Suprapubic skin (tissue), 4 donors: ENCODE measurements at regions not wholly inside any gene's neighbourhood (a gene's known extent, or its start where the extent isn't known, plus 50 kb on each side); places are given as distances from the start of the nearest gene placed in this dataset.
A peak's percentile ranks its signal among the peaks of the same experiment; 100 is the strongest.
"Not testable (repeated sequence)": the region's sequence is repeated elsewhere in the genome, so short reads cannot be mapped to it uniquely, and the experiment has no call there.

Experiments used
- DNase-seq, 2 donors: peaks; one replicate each; pipeline ENCODE4 v3.0.0-alpha.2; 2019; ENCODE audit warnings: low spot score in 2 of 2
- H3K27ac ChIP-seq: fragments of 200-600 bp; sonication (generic); one replicate; pipeline ENCODE4 v1.5.1; 2019
- H3K27me3 ChIP-seq: fragments of 200-600 bp; sonication (generic); one replicate; pipeline ENCODE4 v1.5.1; 2019
- H3K36me3 ChIP-seq: fragments of 200-600 bp; sonication (generic); one replicate; pipeline ENCODE4 v1.5.1; 2019
- H3K4me1 ChIP-seq: fragments of 200-600 bp; sonication (generic); one replicate; pipeline ENCODE4 v1.5.1; 2019
- H3K4me3 ChIP-seq: fragments of 200-600 bp; sonication (generic); one replicate; pipeline ENCODE4 v1.5.1; 2019; ENCODE audit warnings: mild to moderate bottlenecking
- H3K9me3 ChIP-seq: fragments of 200-600 bp; sonication (generic); one replicate; pipeline ENCODE4 v1.5.1; 2019
- EP300 ChIP-seq: sonication (generic); formaldehyde crosslinking; IDR thresholded peaks from one replicate; pipeline ENCODE4 v1.6.1; 2017; ENCODE audit warnings: antibody characterized with exemption
- POLR2A ChIP-seq, 2 donors: fragments of 450-650 bp; IDR thresholded peaks; one replicate each; pipeline ENCODE4 v1.6.1; 2017; ENCODE audit warnings: antibody characterized with exemption in 2 of 2, mild to moderate bottlenecking in 2 of 2, moderate library complexity in 2 of 2
- POLR2AphosphoS5 ChIP-seq, 3 donors: sonication (generic); formaldehyde crosslinking; IDR thresholded peaks; one replicate each; pipeline ENCODE4 v1.6.1; 2017; ENCODE audit warnings: antibody characterized with exemption in 3 of 3
- WGBS: methylation state at CpG from one replicate; pipeline ENCODE4 v1.1.5; 2018; 5-methylcytosine and 5-hydroxymethylcytosine counted together
- TF ChIP-seq, protein P1 (sequence below), 2 donors: fragments of 200-600 bp in 1 of 2; fragments of 450-650 bp in 1 of 2; sonication (generic) in 1 of 2; IDR thresholded peaks; one replicate each; pipeline ENCODE4 v1.5.1; 2016 to 2019; ENCODE audit warnings: antibody characterized with exemption in 2 of 2, mild to moderate bottlenecking in 1 of 2, moderate library complexity in 1 of 2

DNA sequence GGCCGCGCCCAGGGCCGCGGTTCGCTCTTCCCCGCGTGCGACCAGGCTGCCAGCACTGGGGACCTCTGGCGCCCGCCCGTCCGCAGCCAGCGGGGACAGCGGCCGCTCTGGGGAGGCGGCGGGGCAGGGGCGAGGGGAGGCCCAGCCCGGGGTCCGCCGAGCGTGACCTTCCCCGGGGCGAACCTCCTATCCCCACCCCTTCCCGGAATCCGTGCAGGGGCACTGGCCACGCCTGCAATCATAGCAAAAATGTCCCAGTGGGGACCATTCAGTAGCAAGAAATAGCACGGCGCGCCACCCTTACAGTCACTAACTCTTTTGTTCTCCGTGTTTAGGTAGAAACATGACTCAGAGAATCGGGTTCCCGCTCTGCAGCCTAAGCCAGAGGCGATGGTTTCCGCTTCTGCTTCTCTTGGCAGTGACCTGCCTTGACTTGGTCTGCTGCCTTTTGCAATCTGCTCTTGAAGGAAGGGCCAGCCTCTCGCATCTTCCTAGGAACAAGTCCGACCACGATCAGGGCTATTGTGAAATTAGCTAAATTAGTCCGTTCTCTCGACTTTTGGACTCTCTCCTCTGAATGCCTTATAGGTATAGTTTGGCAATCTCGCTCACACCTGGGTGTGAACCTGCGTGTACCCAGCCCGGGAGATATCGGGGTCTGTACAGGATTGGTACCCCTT is 79.3 kb upstream of the ACBD5 start:
- peaks cover 12% of the 10 kb centered on the region for H3K4me1 ChIP-seq
- H3K27ac ChIP-seq = peak overlapping the region; percentile 84
- DNase-seq = peak; percentile 80
- H3K4me3 ChIP-seq = peak overlapping the region; percentile 51
- H3K9me3 ChIP-seq = no peaks in the 10 kb centered on the region
- H3K36me3 ChIP-seq = no peaks in the 10 kb centered on the region
- TF ChIP-seq POLR2AphosphoS5 (IDR thresholded peaks at IDR 0.05) = peak in 1 of 3 donors; percentile 50
- no peak for TF ChIP-seq EP300
- TF ChIP-seq, protein P1, sequence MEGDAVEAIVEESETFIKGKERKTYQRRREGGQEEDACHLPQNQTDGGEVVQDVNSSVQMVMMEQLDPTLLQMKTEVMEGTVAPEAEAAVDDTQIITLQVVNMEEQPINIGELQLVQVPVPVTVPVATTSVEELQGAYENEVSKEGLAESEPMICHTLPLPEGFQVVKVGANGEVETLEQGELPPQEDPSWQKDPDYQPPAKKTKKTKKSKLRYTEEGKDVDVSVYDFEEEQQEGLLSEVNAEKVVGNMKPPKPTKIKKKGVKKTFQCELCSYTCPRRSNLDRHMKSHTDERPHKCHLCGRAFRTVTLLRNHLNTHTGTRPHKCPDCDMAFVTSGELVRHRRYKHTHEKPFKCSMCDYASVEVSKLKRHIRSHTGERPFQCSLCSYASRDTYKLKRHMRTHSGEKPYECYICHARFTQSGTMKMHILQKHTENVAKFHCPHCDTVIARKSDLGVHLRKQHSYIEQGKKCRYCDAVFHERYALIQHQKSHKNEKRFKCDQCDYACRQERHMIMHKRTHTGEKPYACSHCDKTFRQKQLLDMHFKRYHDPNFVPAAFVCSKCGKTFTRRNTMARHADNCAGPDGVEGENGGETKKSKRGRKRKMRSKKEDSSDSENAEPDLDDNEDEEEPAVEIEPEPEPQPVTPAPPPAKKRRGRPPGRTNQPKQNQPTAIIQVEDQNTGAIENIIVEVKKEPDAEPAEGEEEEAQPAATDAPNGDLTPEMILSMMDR (IDR thresholded peaks at IDR 0.05) = no peak
- no peak for TF ChIP-seq POLR2A (IDR thresholded peaks at IDR 0.05)
- WGBS = 20% methylated on average over 37 of the region's 44 CpGs
- peaks cover 3% of the 10 kb centered on the region for H3K27me3 ChIP-seq

DNA sequence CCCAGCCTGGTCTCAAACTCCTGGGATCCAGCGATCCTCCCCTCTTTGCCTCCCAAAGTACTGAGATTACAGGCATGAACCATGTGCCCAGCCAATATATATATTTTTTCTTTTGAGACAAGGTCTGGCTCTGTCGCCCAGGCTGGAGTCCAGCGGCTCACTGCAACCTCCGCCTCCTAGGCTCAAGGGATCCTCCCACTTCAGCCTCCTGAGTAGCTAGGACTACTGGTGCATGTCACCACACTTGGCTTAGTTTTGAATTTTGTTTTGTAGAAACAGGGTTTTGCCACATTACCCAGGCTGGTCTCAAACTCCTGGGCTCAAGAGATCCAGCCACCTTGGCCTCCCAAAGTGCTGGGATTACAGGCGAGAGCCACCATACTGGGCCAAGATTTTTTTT is 78.5 kb upstream of the ACBD5 start:
- H3K4me1 ChIP-seq = peaks cover 12% of the 10 kb centered on the region
- H3K4me3 ChIP-seq = peak overlapping the region; percentile 51
- DNase-seq, H3K9me3 ChIP-seq, H3K27me3 ChIP-seq, H3K36me3 ChIP-seq: not testable (repeated sequence)
- peak overlapping the region; percentile 84 for H3K27ac ChIP-seq
- 95% methylated on average over 5 of the region's 5 CpGs for WGBS

DNA sequence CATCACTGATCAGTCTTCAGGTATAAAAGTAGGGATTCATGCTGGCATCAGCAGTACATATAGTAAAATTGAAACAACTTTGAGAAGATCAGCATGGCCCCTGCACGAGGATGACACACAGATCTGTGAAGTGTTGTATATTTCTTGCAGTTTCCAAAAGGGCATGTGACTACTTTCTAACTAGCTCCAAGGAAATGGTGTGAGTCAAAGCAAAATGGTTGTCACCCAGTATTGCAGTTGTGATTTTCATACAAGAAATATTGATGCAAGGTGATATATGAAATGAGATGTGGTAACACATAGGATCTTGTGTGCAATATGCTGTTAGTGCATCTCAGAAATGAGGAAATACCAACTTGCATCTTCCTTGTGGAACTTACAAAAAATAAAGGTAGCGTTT is 74.5 kb upstream of the ACBD5 start:
- H3K9me3 ChIP-seq, H3K27me3 ChIP-seq, H3K27ac ChIP-seq, DNase-seq, H3K4me3 ChIP-seq, H3K36me3 ChIP-seq, H3K4me1 ChIP-seq: not testable (repeated sequence)
- WGBS = 75% methylated on average over 2 of the region's 2 CpGs

DNA sequence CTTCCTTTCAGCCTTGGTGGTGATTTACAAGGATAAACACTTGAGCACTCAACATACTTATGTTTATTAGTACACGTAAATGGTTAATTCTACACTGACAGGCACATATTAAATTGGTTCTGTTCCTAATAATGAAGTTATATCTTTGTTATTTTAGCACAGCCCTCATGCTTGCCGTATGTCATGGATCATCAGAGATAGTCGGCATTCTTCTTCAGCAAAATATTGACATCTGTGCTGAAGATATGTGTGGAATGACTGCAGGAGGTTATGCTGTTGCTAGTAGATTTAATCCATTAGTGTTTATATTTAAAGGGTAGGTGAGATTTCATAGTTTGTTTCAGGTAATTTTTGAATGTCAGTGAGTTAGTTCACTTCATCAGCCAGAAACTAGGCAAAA is 73.0 kb upstream of the ACBD5 start:
- WGBS = 58% methylated on average over 3 of the region's 3 CpGs
- H3K36me3 ChIP-seq, H3K9me3 ChIP-seq, DNase-seq, H3K27me3 ChIP-seq, H3K4me1 ChIP-seq, H3K27ac ChIP-seq, H3K4me3 ChIP-seq: not testable (repeated sequence)

DNA sequence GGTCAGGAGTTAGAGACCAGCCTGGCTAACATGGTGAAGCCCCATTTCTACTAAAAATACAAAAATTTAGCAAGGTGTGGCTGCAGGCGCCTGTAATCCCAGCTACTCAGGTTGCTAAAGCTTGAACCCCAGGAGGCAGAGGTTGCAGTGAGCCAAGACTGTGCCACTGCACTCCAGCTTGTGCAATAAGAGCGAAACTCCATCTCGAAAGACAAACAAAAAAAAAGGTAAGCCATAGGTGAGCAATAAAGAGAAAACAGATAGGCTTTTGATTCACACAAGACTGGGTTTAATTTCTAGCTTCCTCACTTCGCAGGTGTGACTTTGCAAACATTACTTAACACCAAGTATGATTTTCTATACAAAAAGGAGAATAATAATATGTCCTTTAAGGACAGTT is 72.3 kb upstream of the ACBD5 start:
- Histone ChIP-seq H3K27ac (no peak overlapping the region), H3K4me3 (no peak overlapping the region), H3K36me3 (no peaks in the 10 kb centered on the region), H3K4me1 (no peaks in the 10 kb centered on the region), H3K27me3 (no peaks in the 10 kb centered on the region), H3K9me3 (no peaks in the 10 kb centered on the region)
- DNase-seq = no peak
- WGBS = 91% methylated on average over 4 of the region's 4 CpGs
- TF ChIP-seq POLR2AphosphoS5 (IDR thresholded peaks at IDR 0.05) = no peak
- no peak for TF ChIP-seq EP300
- TF ChIP-seq, protein P1 (IDR thresholded peaks at IDR 0.05) = no peak
- no peak for TF ChIP-seq POLR2A (IDR thresholded peaks at IDR 0.05)

DNA sequence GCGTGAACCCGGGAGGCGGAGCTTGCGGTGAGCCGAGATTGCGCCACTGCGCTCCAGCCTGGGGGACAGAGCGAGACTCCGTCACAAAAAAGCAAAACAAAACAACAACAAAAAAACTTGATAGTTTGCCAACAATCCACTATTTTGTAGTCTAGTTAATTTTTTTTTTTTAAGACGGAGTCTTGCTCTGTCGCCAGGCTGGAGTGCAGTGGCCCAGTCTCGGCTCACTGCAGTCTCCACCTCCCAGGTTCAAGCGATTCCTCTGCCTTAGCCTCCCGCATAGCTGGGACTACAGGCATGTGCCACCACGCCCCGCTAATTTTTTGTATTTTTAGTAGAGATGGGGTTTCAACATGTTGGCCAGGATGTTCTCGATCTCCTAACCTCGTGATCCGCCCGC is 71.2 kb upstream of the ACBD5 start:
- DNase-seq, H3K27ac ChIP-seq, H3K27me3 ChIP-seq, H3K4me3 ChIP-seq, H3K36me3 ChIP-seq, H3K4me1 ChIP-seq, H3K9me3 ChIP-seq: not testable (repeated sequence)
- 97% methylated on average over 20 of the region's 20 CpGs for WGBS

DNA sequence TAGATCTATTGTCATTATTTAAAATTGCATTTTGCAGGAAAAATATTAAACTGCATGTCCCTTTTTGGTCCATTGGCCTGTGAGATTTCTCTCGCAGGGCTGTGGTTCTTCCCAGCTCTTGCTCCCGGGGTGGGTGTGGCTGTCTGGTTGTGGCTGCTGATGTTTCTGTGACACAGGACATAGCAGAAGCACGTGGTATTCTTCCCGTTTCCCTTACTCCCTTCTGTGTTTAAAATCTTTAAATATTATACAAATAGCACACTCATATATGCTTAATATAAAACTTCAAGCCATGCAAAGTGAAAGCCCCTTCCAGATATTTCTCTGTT is 57.9 kb upstream of the ACBD5 start:
- H3K4me1 ChIP-seq, H3K27ac ChIP-seq, H3K27me3 ChIP-seq, DNase-seq, H3K9me3 ChIP-seq, H3K4me3 ChIP-seq, H3K36me3 ChIP-seq: not testable (repeated sequence)
- 33% methylated on average over 4 of the region's 4 CpGs for WGBS

DNA sequence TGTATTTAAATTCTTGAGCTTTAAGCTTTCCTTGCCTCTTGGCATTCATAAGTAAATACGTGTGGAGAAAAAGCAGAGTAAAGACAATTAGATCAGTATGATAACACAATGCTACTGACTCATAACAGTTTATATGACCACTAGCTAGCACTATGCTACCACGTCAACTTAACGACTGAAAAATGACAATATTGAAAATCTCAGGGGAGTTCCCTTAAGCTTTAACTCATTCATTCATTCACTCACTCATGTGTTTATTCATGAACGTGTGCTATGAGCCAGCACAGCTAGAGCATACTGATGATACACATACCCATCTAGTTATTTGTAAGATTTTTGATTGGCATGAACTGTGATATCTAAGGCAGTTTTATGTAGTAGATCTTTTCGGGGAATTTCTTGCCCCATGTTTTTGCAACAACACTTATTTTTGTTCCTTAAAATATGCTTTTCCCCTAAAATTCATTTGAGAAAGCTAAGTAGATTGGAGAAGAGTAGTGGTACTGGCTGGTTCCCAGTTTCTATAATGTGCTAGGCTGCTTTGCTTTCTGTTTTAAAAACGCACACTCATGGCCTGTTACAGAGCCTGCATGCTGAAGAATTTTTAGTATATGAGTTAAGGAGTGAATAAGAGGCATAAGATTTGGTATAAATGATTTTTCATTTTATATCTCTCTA is 57.4 kb upstream of the ACBD5 start:
- Histone ChIP-seq H3K36me3 (no peaks in the 10 kb centered on the region), H3K4me3 (no peak overlapping the region), H3K9me3 (no peaks in the 10 kb centered on the region), H3K27me3 (no peaks in the 10 kb centered on the region), H3K27ac (no peak overlapping the region), H3K4me1 (no peaks in the 10 kb centered on the region)
- TF ChIP-seq POLR2A (IDR thresholded peaks at IDR 0.05) = no peak
- TF ChIP-seq, protein P1 (IDR thresholded peaks at IDR 0.05) = no peak
- no peak for TF ChIP-seq EP300
- no peak for TF ChIP-seq POLR2AphosphoS5 (IDR thresholded peaks at IDR 0.05)
- WGBS = 64% methylated on average over 6 of the region's 6 CpGs
- no peak for DNase-seq

DNA sequence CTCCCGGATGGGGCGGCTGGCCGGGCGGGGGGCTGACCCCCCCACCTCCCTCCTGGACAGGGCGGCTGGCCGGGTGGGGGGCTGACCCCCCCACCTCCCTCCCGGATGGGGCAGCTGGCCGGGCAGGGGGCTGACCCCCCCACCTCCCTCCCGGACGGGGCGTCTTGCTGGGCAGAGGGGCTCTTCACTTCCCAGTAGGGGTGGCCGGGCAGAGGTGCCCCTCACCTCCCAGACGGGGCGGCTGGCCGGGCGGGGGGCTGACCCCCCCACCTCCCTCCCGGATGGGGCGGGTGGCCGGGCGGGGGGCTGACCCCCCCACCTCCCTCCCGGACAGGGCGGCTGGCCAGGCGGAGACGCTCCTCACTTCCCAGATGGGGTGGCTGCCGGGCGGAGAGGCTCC is 55.7 kb upstream of the ACBD5 start:
- not testable (repeated sequence) for H3K9me3 ChIP-seq, H3K27ac ChIP-seq, H3K27me3 ChIP-seq, DNase-seq, H3K36me3 ChIP-seq, H3K4me1 ChIP-seq, H3K4me3 ChIP-seq
- WGBS = no CpG with 5 or more reads among the region's 26 CpGs

DNA sequence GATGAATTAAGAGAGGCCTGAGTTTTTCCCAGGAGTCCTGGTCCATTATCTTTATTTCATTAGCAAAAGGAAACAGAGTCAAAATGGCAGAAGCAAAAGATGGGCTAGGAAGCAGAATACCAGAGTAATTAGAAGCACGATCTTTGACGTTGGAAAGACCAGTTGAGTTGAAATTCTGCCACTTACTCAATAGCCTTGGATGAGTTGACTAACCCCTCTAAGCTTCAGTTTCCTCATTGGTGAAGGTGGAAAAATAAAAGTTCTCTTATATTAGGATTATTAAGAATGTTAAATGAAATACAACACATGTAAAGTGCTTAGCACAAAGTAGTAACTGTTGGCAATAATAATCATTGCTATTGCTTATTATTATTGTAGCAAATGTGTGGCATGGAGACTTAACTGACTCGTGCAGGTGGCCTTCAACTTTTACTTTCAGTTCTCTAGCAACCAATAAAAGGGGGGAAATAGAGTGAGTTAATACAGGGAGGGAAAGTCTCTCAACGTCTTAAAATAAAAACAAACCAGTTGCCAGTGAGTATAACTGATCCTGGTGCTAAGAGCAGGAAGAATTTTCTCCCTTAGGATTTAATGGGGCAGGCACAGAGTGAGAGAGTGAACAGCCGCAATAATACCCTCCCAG is 50.8 kb upstream of the ACBD5 start:
- 62% methylated on average over 5 of the region's 5 CpGs for WGBS
- not testable (repeated sequence) for H3K27me3 ChIP-seq, DNase-seq, H3K36me3 ChIP-seq, H3K4me1 ChIP-seq, H3K4me3 ChIP-seq, H3K27ac ChIP-seq, H3K9me3 ChIP-seq
